Upper lobe of left lung (tissue), 6 donors: ENCODE measurements at regions not wholly inside any gene's neighbourhood (a gene's known extent, or its start where the extent isn't known, plus 50 kb on each side); places are given as distances from the start of the nearest gene placed in this dataset.

Experiments used
- ATAC-seq, 2 donors: fragments of 200-7000 bp; cut with Tn5 transposase; one replicate each; pipeline ENCODE4 v1.9.1; 2022; ENCODE audit warnings: mild to moderate bottlenecking in 2 of 2, moderate library complexity in 2 of 2; ENCODE audit not compliant: low FRiP score in 2 of 2
- DNase-seq, 2 donors: peaks; one replicate each; pipeline ENCODE4 v3.0.0-alpha.2; 2019 to 2020
- H3K27ac ChIP-seq, 4 donors: fragments of 200-600 bp; sonication (generic); one replicate each; pipeline ENCODE4 v1.5.1; 2016 to 2019
- H3K27me3 ChIP-seq, 4 donors: fragments of 200-600 bp; sonication (generic); one replicate each; pipeline ENCODE4 v1.5.1; 2017 to 2019
- H3K36me3 ChIP-seq, 4 donors: fragments of 200-600 bp; sonication (generic); one replicate each; pipeline ENCODE4 v1.5.1; 2016 to 2019
- H3K4me1 ChIP-seq, 4 donors: fragments of 200-600 bp; sonication (generic); one replicate each; pipeline ENCODE4 v1.5.1; 2018 to 2019
- H3K4me3 ChIP-seq, 4 donors: fragments of 200-600 bp; sonication (generic); one replicate each; pipeline ENCODE4 v1.5.1; 2017 to 2019; ENCODE audit warnings: mild to moderate bottlenecking in 2 of 4, moderate library complexity in 1 of 4
- H3K9me3 ChIP-seq, 4 donors: fragments of 200-600 bp; sonication (generic); one replicate each; pipeline ENCODE4 v1.5.1; 2018 to 2019
- EP300 ChIP-seq, 4 donors: sonication (generic); formaldehyde crosslinking; IDR thresholded peaks; one replicate each; pipeline ENCODE4 v1.5.1; 2017; ENCODE audit warnings: antibody characterized with exemption in 4 of 4, control low read depth in 2 of 4
- POLR2A ChIP-seq, 4 donors: fragments of 450-650 bp; IDR thresholded peaks; one replicate each; pipeline ENCODE4 v1.5.1; 2016 to 2017; ENCODE audit warnings: antibody characterized with exemption in 4 of 4, mild to moderate bottlenecking in 2 of 4
- POLR2AphosphoS5 ChIP-seq, 2 donors: sonication (generic); formaldehyde crosslinking; IDR thresholded peaks; one replicate each; pipeline ENCODE4 v1.5.1; 2017; ENCODE audit warnings: antibody characterized with exemption in 2 of 2
- WGBS, 2 donors: methylation state at CpG; one replicate each; pipeline ENCODE4 v1.1.5; 2017 to 2018; 5-methylcytosine and 5-hydroxymethylcytosine counted together
- TF ChIP-seq, protein P1 (sequence below), 6 experiments: fragments of 450-650 bp in 4 of 6; fragments of 200-600 bp in 2 of 6; sonication (generic) in 2 of 6; IDR thresholded peaks; one replicate each; pipeline ENCODE4 v1.5.1; 2016 to 2019; ENCODE audit warnings: antibody characterized with exemption in 6 of 6
- donor health status: DM: no; HTN: no; CAD: no; lungs with moderate emphysema.
- donor health status: DM: no; HTN: yes; CAD: no; lungs with severe emphysema.

DNA sequence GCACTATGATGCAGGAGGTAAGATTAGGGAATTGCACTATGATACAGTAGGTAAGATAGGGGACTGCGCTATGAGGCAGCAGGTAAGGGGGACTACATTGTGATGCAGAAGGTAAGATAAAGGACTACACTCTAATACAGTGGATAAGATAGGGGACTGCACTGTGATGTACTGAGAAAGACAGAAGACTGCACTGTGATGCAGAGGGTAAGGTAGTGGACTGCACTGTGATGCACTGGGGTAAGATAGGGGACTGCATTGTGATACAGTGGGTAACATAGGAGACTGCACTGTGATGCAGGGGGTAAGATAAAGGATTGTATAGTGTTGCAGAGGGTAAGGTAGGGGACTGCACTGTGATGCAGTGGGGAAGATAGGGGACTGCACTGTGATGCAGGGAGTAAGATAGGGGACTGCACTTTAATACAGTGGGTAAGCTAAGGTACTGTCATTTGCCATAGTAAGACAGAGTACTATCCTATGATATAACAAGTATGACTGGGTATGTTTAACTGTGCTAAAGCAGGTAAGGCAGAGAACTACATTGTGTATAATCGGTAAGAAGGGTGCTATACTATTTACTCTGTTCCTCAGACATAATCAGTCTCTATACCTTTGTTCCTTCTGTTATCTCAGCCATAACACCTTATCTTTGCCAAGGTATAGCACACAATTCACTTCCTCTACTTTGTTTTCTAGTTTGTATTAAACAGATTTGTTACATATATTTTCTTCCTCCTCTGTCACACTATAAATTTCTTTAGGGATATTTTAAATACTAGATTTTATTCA, 208.5 kb downstream of the BARHL2 start:
- WGBS, 2 donors: 76 to 87% methylated on average over 2 of the region's 2 CpGs

DNA sequence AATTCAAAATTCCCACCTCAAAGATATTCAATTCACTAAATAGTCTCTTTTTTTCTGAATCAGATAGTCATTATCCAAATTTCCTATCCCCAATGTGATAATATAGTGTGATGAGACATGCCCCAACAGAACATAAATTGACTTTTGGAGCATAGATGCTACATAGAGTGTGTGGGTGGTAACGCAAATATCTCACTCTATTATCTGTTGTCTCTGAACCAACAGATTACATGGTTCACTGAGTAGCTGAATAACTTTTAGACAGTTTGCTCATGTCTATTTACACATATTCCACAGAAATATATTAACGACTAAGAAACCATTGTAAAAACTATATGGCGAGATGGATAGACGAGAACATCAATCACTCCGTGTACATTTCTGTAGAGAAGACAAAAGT, 209.9 kb downstream of the BARHL2 start:
- H3K27me3 ChIP-seq: no peaks in the 10 kb centered on the region
- no peak overlapping the region for H3K27ac ChIP-seq
- no peaks in the 10 kb centered on the region for H3K36me3 ChIP-seq
- TF ChIP-seq POLR2AphosphoS5 (IDR thresholded peaks at IDR 0.05): no peak
- H3K4me3 ChIP-seq: no peak overlapping the region
- ATAC-seq (no peak), DNase-seq (no peak)
- H3K4me1 ChIP-seq: no peaks in the 10 kb centered on the region
- 84 to 89% methylated on average over 5 of the region's 5 CpGs for WGBS, 2 donors
- no peaks in the 10 kb centered on the region for H3K9me3 ChIP-seq

More for the DNA sequence above, 208.5 kb downstream of the BARHL2 start:
- Histone ChIP-seq H3K4me1 (no peaks in the 10 kb centered on the region), H3K27ac (no peak overlapping the region), H3K4me3 (no peak overlapping the region), H3K27me3 (no peaks in the 10 kb centered on the region), H3K9me3 (no peaks in the 10 kb centered on the region), H3K36me3 (no peaks in the 10 kb centered on the region)
- DNase-seq (no peak), ATAC-seq (peak in 1 of 2 donors; percentile 63)
- TF ChIP-seq POLR2AphosphoS5 (IDR thresholded peaks at IDR 0.05): no peak
- no peak for TF ChIP-seq EP300 (IDR thresholded peaks at IDR 0.05)
- TF ChIP-seq, protein P1, sequence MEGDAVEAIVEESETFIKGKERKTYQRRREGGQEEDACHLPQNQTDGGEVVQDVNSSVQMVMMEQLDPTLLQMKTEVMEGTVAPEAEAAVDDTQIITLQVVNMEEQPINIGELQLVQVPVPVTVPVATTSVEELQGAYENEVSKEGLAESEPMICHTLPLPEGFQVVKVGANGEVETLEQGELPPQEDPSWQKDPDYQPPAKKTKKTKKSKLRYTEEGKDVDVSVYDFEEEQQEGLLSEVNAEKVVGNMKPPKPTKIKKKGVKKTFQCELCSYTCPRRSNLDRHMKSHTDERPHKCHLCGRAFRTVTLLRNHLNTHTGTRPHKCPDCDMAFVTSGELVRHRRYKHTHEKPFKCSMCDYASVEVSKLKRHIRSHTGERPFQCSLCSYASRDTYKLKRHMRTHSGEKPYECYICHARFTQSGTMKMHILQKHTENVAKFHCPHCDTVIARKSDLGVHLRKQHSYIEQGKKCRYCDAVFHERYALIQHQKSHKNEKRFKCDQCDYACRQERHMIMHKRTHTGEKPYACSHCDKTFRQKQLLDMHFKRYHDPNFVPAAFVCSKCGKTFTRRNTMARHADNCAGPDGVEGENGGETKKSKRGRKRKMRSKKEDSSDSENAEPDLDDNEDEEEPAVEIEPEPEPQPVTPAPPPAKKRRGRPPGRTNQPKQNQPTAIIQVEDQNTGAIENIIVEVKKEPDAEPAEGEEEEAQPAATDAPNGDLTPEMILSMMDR (IDR thresholded peaks at IDR 0.05): no peak
- no peak for TF ChIP-seq POLR2A (IDR thresholded peaks at IDR 0.05)

DNA sequence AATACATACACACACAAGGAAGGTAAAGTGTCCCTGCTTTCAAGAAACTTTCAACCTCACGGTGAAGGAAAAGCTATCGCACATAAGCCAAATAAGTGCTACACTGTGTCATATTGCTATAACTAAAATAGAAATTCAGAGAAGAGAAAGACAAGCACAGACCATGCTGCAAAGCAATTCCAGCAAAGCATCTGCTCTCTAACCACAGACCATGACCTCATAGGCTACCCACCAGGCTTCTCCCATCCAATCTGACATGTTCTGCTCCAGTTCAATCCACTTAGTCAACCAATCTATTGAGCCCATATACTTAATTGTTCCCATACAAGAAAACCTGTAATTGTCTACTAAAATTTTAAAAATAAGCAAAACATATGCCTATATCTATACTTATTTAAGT, 211.3 kb downstream of the BARHL2 start:
- no peak for ATAC-seq
- H3K9me3 ChIP-seq: no peaks in the 10 kb centered on the region
- H3K27me3 ChIP-seq: no peaks in the 10 kb centered on the region
- no peaks in the 10 kb centered on the region for H3K36me3 ChIP-seq
- TF ChIP-seq POLR2A (IDR thresholded peaks at IDR 0.05) (no peak), EP300 (IDR thresholded peaks at IDR 0.05) (no peak), POLR2AphosphoS5 (IDR thresholded peaks at IDR 0.05) (no peak)
- TF ChIP-seq, protein P1 (IDR thresholded peaks at IDR 0.05): no peak
- H3K4me3 ChIP-seq: no peak overlapping the region
- H3K4me1 ChIP-seq: no peaks in the 10 kb centered on the region
- no peak for DNase-seq
- 86 to 98% methylated on average over 2 of the region's 2 CpGs for WGBS, 2 donors
- no peak overlapping the region for H3K27ac ChIP-seq

DNA sequence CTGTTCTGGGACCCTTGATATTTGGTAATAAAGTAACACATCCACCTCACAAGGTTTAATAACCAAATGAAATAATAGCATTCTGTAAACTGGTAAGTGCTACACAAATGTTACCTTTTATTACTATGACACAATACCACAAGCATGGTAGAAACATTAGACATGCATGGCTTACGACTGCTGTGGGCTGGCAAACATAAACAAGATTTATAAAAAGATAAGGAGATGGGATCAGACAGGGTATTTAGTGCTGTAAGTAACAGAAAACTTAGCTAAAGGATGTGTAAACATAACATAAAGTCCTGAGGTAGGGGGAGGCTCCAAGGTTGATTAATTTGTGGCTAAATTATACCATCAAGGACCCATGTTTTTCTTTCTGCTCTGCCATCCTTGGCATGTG, 212.6 kb downstream of the BARHL2 start:
- Histone ChIP-seq H3K27ac (no peak overlapping the region), H3K9me3 (no peaks in the 10 kb centered on the region), H3K27me3 (no peaks in the 10 kb centered on the region), H3K4me3 (no peak overlapping the region), H3K36me3 (no peaks in the 10 kb centered on the region), H3K4me1 (no peaks in the 10 kb centered on the region)
- 44 to 56% methylated on average over 1 of the region's 1 CpG for WGBS, 2 donors
- ATAC-seq (no peak), DNase-seq (no peak)
- TF ChIP-seq POLR2AphosphoS5 (IDR thresholded peaks at IDR 0.05) (no peak), EP300 (IDR thresholded peaks at IDR 0.05) (no peak), POLR2A (IDR thresholded peaks at IDR 0.05) (no peak)
- TF ChIP-seq, protein P1 (IDR thresholded peaks at IDR 0.05): no peak

DNA sequence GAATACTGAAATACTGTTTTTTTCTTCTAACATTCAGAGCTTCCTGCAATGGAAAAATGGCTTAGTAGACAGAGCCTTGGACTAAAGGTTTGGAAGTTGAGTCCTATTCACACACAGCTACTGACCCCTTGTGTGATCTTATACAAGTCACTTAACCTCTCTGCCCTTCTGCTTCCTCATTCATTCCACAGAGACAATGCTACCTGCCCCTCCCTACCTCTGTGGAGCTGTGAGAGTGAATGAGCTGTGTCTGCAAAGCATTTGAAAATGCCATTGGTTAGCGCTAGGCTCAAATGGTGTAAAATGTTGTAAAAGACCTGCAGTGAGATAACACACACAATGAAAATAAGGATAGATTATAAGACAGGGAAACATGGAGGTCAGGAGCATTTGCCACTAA, 214.4 kb downstream of the BARHL2 start:
- 65 to 68% methylated on average over 1 of the region's 1 CpG for WGBS, 2 donors
- TF ChIP-seq POLR2AphosphoS5 (IDR thresholded peaks at IDR 0.05) (no peak), EP300 (IDR thresholded peaks at IDR 0.05) (no peak), POLR2A (IDR thresholded peaks at IDR 0.05) (no peak)
- TF ChIP-seq, protein P1 (IDR thresholded peaks at IDR 0.05): no peak
- Histone ChIP-seq H3K4me1 (no peaks in the 10 kb centered on the region), H3K27me3 (no peaks in the 10 kb centered on the region), H3K27ac (no peak overlapping the region), H3K36me3 (no peaks in the 10 kb centered on the region), H3K9me3 (no peaks in the 10 kb centered on the region), H3K4me3 (no peak overlapping the region)
- DNase-seq (no peak), ATAC-seq (no peak)
